HG02623 (cell line): ENCODE measurements at regions not wholly inside any gene's neighbourhood (a gene's known extent, or its start where the extent isn't known, plus 50 kb on each side); places are given as distances from the start of the nearest gene placed in this dataset.

Experiments used
- ATAC-seq: cut with Tn5 transposase; IDR thresholded peaks from one replicate; pipeline ENCODE4 v1.9.1; 2021; ENCODE audit warnings: moderate library complexity; ENCODE audit not compliant: unreplicated experiment

- ATAC-seq: no peak
These were observed 174.7 kb downstream of the POU4F1 start for GRCh38 chr13:78428646-78429045.

GRCh38 chr13:78426183-78426582, 177.2 kb downstream of the POU4F1 start:
- no peak for ATAC-seq

GRCh38 chr13:78420814-78421213, 182.5 kb downstream of the POU4F1 start:
- peak; percentile 77 for ATAC-seq

GRCh38 chr13:78413887-78414553, 189.3 kb downstream of the POU4F1 start:
- ATAC-seq: no peak

- no peak for ATAC-seq
These were observed 192.5 kb downstream of the POU4F1 start for GRCh38 chr13:78410847-78411246.

GRCh38 chr13:78410164-78410563, 193.2 kb downstream of the POU4F1 start:
- no peak for ATAC-seq

GRCh38 chr13:78409172-78409571, 194.2 kb downstream of the POU4F1 start:
- ATAC-seq: peak; percentile 70

GRCh38 chr13:78404846-78405360, 198.4 kb downstream of the POU4F1 start:
- ATAC-seq: no peak

- no peak for ATAC-seq
These were observed 200.5 kb downstream of the POU4F1 start for GRCh38 chr13:78402708-78403400.

- ATAC-seq: no peak
These were observed 201.3 kb downstream of the POU4F1 start for GRCh38 chr13:78401873-78402707.

- peak; percentile 96 for ATAC-seq
These were observed 204.5 kb downstream of the POU4F1 start for GRCh38 chr13:78398743-78399410.

- no peak for ATAC-seq
These were observed 209.8 kb downstream of the POU4F1 start for GRCh38 chr13:78393286-78394142.

- no peak for ATAC-seq
These were observed 219.5 kb downstream of the POU4F1 start for GRCh38 chr13:78383899-78384298.

GRCh38 chr13:78383071-78383484, 220.3 kb downstream of the POU4F1 start:
- ATAC-seq: no peak

- ATAC-seq: no peak
These were observed 220.9 kb downstream of the POU4F1 start for GRCh38 chr13:78382491-78382890.

- ATAC-seq: no peak
These were observed 226.5 kb downstream of the POU4F1 start for GRCh38 chr13:78376822-78377221.

- ATAC-seq: no peak
These were observed 227.3 kb downstream of the POU4F1 start for GRCh38 chr13:78376033-78376432.

- ATAC-seq: no peak
These were observed 230.8 kb downstream of the POU4F1 start for GRCh38 chr13:78372581-78372980.

- ATAC-seq: no peak
These were observed 233.1 kb downstream of the POU4F1 start for GRCh38 chr13:78370231-78370630.

- no peak for ATAC-seq
These were observed 238.6 kb downstream of the POU4F1 start for GRCh38 chr13:78364711-78365110.
